ENCODE measurements at regions not wholly inside any gene's neighbourhood (a gene's known extent, or its start where the extent isn't known, plus 50 kb on each side); places are given as distances from the start of the nearest gene placed in this dataset.
"Not testable (repeated sequence)": the region's sequence is repeated elsewhere in the genome, so short reads cannot be mapped to it uniquely, and the experiment has no call there.

DNA sequence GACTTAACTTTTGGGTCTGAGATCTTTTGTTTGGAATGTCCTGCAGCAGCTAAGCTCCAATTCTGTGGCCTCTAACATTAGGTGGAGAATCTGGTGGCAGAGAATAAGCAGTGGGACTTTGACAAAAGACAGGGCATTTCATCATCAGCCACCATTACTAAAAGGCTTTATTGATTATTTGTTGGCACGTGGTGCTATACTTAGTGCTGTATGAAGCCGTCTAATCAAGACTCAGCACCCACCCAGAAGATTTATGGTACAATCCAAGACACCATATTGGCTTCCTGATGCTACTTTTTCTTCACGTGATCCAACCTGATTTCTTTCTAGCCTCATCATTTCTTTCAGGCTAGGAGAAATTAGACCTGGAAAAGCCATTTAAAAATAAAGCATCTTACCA, 80.7 kb upstream of the GRAMD1B start:
- Histone ChIP-seq H3K27me3 (ENCODE audit: insufficient read depth, low read length) (peaks cover 59% of the 10 kb centered on the region), H3K36me3 (ENCODE audit: insufficient read depth, low read length) (no peaks in the 10 kb centered on the region), H3K79me2 (ENCODE audit: insufficient read depth, low read length) (no peaks in the 10 kb centered on the region), H3K4me2 (ENCODE audit: insufficient read depth, low read length) (no peak overlapping the region), H3K4me3 (ENCODE audit: insufficient read depth, low read length) (no peak overlapping the region), H3K27ac (ENCODE audit: low read depth, low read length) (no peak overlapping the region), H4K20me1 (ENCODE audit: insufficient read depth, low read length) (no peaks in the 10 kb centered on the region), H3K9me3 (ENCODE audit: low read depth, low read length) (no peaks in the 10 kb centered on the region), H2AFZ (ENCODE audit: low read length) (no peak overlapping the region), H3K4me1 (ENCODE audit: insufficient read depth, low read length) (no peaks in the 10 kb centered on the region)
- TF ChIP-seq, protein P1, sequence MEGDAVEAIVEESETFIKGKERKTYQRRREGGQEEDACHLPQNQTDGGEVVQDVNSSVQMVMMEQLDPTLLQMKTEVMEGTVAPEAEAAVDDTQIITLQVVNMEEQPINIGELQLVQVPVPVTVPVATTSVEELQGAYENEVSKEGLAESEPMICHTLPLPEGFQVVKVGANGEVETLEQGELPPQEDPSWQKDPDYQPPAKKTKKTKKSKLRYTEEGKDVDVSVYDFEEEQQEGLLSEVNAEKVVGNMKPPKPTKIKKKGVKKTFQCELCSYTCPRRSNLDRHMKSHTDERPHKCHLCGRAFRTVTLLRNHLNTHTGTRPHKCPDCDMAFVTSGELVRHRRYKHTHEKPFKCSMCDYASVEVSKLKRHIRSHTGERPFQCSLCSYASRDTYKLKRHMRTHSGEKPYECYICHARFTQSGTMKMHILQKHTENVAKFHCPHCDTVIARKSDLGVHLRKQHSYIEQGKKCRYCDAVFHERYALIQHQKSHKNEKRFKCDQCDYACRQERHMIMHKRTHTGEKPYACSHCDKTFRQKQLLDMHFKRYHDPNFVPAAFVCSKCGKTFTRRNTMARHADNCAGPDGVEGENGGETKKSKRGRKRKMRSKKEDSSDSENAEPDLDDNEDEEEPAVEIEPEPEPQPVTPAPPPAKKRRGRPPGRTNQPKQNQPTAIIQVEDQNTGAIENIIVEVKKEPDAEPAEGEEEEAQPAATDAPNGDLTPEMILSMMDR (IDR thresholded peaks at IDR 0.05; ENCODE audit: extremely low read depth, low read depth, low read length), result no peak
- no peak for DNase-seq (ENCODE audit: insufficient read length, low spot score, missing footprints)

DNA sequence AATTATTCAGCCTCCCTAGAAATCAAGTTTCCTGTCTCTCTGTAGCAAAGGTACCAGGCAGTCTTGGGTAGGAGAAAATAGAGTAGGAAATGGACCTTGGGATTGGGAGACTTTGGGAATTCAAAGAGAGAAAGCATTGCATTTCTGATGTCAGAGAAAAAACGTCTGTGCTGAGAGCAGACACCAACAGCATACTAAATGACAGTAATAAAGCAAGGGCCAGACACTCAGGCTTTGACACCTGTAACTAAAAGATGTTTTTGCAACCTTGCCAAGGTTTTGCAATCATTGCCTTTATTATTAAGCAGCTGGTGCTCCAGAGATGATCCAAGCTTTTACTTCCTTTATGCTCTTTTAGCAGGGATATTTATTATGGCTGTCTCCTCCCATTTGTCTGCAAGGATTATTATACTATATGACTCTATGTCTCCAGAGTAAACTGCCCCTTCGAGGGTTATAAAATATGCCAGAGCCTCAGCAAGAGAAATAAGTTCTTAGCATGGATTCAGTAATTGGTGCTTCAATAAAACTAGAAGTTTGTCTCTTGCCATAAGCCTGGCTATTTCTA, 85.2 kb upstream of the GRAMD1B start:
- Histone ChIP-seq H3K4me2 (ENCODE audit: insufficient read depth, low read length) (no peak overlapping the region), H4K20me1 (ENCODE audit: insufficient read depth, low read length) (no peaks in the 10 kb centered on the region), H3K4me3 (ENCODE audit: insufficient read depth, low read length) (no peak overlapping the region), H3K27ac (ENCODE audit: low read depth, low read length) (no peak overlapping the region), H3K27me3 (ENCODE audit: insufficient read depth, low read length) (peaks cover 37% of the 10 kb centered on the region), H2AFZ (ENCODE audit: low read length) (no peak overlapping the region), H3K9me3 (ENCODE audit: low read depth, low read length) (no peaks in the 10 kb centered on the region), H3K79me2 (ENCODE audit: insufficient read depth, low read length) (no peaks in the 10 kb centered on the region), H3K4me1 (ENCODE audit: insufficient read depth, low read length) (no peaks in the 10 kb centered on the region), H3K36me3 (ENCODE audit: insufficient read depth, low read length) (no peaks in the 10 kb centered on the region)
- no peak for DNase-seq (ENCODE audit: insufficient read length, low spot score, missing footprints)
- TF ChIP-seq, protein P1 (IDR thresholded peaks at IDR 0.05; ENCODE audit: extremely low read depth, low read depth, low read length), result no peak

DNA sequence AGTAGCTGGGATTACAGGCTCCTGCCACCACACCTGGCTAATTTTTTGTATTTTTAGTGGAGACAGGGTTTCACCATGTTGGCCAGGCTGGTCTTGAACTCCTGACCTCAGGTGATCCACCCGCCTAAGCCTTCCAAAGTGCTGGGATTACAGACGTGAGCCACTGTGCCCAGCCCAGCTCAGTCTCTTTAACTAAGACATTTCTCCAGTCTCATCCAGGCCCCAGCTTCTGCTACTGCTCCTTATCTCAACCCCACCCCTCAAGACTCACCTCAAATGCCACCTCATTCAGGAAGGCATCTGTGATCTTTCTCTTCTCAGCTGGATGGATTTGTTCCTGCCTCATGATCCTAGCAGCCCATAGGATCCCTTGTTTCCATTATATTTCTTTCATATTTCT, 85.9 kb upstream of the GRAMD1B start:
- H3K4me1 ChIP-seq (ENCODE audit: insufficient read depth, low read length); H2AFZ ChIP-seq (ENCODE audit: low read length); H3K4me2 ChIP-seq (ENCODE audit: insufficient read depth, low read length); H4K20me1 ChIP-seq (ENCODE audit: insufficient read depth, low read length); H3K27ac ChIP-seq (ENCODE audit: low read depth, low read length); H3K9me3 ChIP-seq (ENCODE audit: low read depth, low read length); H3K4me3 ChIP-seq (ENCODE audit: insufficient read depth, low read length); H3K79me2 ChIP-seq (ENCODE audit: insufficient read depth, low read length); H3K36me3 ChIP-seq (ENCODE audit: insufficient read depth, low read length); DNase-seq (ENCODE audit: insufficient read length, low spot score, missing footprints): not testable (repeated sequence)
- peaks cover 32% of the 10 kb centered on the region for H3K27me3 ChIP-seq (ENCODE audit: insufficient read depth, low read length)

DNA sequence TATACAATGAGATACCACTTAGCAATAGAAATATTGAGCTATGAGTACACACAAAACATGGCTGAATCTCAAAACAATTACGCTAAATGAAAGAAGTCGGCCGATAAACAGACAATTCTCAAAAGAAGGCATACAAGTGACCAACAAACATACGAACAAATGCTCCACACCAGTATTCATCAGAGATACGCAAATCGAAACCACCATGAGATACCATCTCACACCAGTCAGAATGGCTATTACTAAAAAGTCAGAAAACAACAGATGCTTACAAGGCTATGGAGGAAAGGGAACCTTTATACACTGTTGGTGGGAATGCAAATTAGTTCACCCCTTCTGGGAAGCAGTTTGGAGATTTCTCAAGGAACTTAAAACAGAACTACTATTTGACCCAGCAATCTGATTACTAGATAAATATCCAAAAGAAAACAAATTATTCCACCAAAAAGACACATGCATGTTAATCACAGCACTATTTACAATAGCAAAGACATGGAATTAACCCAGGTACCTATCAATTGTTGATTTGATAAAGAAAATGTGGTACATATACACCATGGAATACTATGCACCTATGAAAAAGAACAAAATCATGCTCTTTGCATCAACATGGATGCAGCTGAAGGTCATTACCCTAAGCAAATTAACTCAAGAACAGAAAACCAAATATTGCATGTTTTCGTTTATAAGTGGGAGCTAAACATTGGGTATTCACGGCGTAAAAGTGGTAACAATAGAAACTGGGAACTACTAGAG, 90.9 kb upstream of the GRAMD1B start:
- no peak for DNase-seq (ENCODE audit: insufficient read length, low spot score, missing footprints)
- no peaks in the 10 kb centered on the region for H3K36me3 ChIP-seq (ENCODE audit: insufficient read depth, low read length)

More for the DNA sequence above, 90.9 kb upstream of the GRAMD1B start:
- TF ChIP-seq, protein P1 (IDR thresholded peaks at IDR 0.05; ENCODE audit: extremely low read depth, low read depth, low read length), result no peak
- Histone ChIP-seq H3K4me3 (ENCODE audit: insufficient read depth, low read length) (no peak overlapping the region), H3K9me3 (ENCODE audit: low read depth, low read length) (no peaks in the 10 kb centered on the region), H3K4me1 (ENCODE audit: insufficient read depth, low read length) (no peaks in the 10 kb centered on the region), H4K20me1 (ENCODE audit: insufficient read depth, low read length) (no peaks in the 10 kb centered on the region), H3K27me3 (ENCODE audit: insufficient read depth, low read length) (peaks cover 26% of the 10 kb centered on the region), H3K79me2 (ENCODE audit: insufficient read depth, low read length) (no peaks in the 10 kb centered on the region), H3K4me2 (ENCODE audit: insufficient read depth, low read length) (no peak overlapping the region), H2AFZ (ENCODE audit: low read length) (no peak overlapping the region), H3K27ac (ENCODE audit: low read depth, low read length) (no peak overlapping the region)
